Stimulated activated CD4-positive, alpha-beta T cell treated with anti-CD3 and anti-CD28 coated beads, Interleukin-15, amount 100 ng/mL, for 1 hour (primary cell): ENCODE measurements at regions not wholly inside any gene's neighbourhood (a gene's known extent, or its start where the extent isn't known, plus 50 kb on each side); places are given as distances from the start of the nearest gene placed in this dataset.
"Not testable (repeated sequence)": the region's sequence is repeated elsewhere in the genome, so short reads cannot be mapped to it uniquely, and the experiment has no call there.

ENCODE experiments used
- DNase-seq, 2 donors: peaks; one replicate each; pipeline ENCODE4 v3.0.0-alpha.2; 2020; ENCODE audit warnings: low read depth in 1 of 2, low spot score in 1 of 2

DNA sequence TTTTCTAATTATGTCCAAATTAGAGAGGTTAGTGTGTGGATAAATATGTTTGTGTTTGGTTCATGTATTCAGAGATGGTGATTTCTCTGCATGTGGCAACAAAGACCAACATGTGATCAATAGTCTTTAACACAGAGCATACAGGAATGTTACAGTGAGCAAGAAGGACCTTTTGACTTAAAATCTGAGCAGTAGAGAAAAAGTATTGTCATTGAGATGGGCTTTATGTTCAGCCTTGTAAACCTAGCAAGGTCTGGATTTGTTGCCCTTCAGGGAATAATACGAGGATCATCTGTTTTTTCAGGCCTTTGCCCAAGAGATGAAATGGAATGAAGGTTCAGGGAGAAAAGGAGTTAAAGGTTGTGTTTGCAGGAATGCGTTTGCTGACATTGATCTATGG is 161.8 kb upstream of the NECTIN3 start:
- no peak for DNase-seq

DNA sequence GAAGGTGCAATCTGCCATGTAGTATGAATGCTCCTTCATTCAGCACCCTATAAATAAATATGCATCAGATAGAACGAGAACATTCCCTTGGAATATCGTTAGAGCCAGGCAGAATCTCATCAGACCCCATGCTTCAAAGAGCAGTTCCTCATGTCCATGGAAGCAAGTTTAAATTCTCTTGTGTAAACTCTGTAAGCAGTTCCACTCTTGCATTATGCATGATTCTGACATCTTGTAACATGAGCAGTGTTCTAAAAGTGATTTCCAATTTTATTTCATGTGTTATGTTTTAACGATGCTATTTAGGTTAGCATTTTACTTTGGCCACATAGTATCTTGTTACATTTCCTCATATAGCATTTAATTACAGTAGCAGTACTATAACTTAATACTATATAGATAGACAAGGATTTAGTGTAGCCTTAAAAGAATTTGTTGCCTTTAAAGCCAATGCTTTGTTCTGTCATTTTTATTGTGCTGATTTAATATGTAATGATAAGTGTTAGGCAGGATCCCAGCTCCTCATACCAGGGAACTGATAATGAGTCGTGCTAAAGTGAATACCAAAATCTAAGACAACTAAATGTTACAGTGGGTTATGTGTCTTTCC is 161.2 kb upstream of the NECTIN3 start:
- DNase-seq: no peak

- DNase-seq: no peak
Observed at GRCh38 chr3:110918963-110919362, 152.7 kb upstream of the NECTIN3 start.

- DNase-seq: no peak
Observed at GRCh38 chr3:110925798-110926197, 145.8 kb upstream of the NECTIN3 start.

DNA sequence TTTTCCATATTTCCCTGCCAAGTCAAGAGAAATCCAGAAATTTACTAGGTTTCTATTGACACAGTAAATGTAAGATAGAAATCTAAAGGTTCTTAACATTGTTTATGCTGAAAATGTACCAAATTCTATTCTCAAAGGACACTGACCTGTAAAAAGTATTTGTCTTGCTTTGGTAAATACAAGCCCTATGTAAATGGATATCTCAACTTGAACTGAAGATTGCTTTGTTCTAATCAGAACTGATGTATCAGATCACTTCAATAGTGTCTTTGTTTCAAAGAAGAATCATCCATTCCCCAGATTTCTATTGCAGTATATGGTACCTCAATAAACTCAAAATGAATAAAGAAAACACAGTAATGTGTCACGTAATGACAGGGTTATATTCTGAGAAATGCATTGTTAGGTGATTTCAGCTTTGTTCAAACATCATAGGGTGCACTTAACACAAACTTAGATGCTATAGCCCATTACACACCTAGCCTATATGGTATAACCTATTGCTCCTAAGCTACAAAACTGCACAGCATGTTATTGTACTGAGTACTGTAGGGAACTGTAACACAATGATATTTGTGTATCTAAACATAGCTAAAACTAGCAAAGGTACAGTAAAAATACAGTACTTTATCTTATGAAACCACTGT is 143.5 kb upstream of the NECTIN3 start:
- DNase-seq: no peak

GRCh38 chr3:110929816-110930215 is 141.8 kb upstream of the NECTIN3 start:
- DNase-seq: no peak

- no peak for DNase-seq
Observed at GRCh38 chr3:110932567-110932966, 139.0 kb upstream of the NECTIN3 start.

GRCh38 chr3:110933821-110934426 is 137.7 kb upstream of the NECTIN3 start:
- no peak for DNase-seq

- DNase-seq: no peak
Observed at GRCh38 chr3:110938629-110939028, 133.0 kb upstream of the NECTIN3 start.

DNA sequence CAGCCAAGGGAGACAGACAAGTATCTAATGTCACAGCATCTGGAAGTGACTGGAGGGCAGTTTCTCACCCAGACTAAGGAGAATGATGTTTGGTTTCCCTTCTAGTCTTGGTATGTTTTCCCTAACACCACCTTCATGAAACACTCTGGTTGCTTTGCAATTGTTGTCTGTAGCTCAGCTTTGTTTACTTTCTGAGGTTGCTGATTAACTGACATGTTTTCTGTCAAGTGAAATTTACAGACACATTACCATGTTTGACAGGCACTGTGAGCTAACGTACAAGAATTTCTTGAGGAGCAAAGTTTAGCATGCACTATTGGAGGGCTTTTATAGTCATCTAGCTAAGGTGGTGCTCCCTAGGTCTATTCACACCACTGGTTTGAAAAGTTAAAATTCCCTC is 131.6 kb upstream of the NECTIN3 start:
- no peak for DNase-seq

GRCh38 chr3:110944782-110945181 is 126.8 kb upstream of the NECTIN3 start:
- no peak for DNase-seq

GRCh38 chr3:110946810-110947209 is 124.8 kb upstream of the NECTIN3 start:
- no peak for DNase-seq

DNA sequence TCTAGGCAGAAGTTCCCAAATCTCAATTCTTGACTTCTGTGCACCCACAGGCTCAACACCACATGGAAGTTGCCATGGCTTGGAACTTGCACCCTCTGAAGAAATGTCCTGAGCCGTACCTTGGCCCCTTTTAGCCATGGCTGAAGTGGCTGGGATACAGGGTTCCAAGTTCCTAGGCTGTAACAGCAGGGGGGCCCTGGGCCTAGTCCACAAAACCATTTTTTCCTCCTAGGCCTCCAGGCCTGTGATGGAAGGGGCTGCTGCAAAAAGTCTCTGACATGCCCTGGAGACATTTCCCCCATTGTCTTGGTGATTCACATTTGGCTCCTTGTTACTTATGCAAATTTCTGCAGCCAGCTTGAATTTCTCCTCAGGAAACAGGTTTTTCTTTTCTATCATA is 122.4 kb upstream of the NECTIN3 start:
- DNase-seq: not testable (repeated sequence)

- DNase-seq: no peak
Observed at GRCh38 chr3:110955301-110955880, 116.2 kb upstream of the NECTIN3 start.

DNA sequence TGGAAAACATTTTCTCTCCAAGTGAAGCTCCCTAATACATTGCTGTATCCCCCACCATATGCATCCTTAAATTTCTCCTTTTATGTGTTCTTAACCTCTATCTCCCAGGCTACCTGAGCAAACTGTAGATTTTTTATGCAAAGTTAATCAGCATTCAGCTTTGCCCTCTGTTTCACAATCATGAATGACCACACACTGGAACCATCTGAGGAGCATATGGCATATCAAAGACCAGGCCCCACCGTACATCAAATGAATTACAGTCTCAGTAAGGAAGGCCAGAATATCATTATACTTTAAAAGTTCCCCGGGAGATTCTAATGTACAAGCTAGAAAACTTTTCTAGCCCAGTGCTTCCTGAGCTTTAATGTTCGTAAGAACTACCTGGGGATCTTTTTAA is 115.5 kb upstream of the NECTIN3 start:
- DNase-seq: no peak

GRCh38 chr3:110957247-110958025 is 114.2 kb upstream of the NECTIN3 start:
- DNase-seq: no peak

- DNase-seq: no peak
Observed at GRCh38 chr3:110958313-110959147, 113.1 kb upstream of the NECTIN3 start.

GRCh38 chr3:110965976-110966375 is 105.6 kb upstream of the NECTIN3 start:
- DNase-seq: no peak

- DNase-seq: no peak
Observed at GRCh38 chr3:110966966-110967663, 104.5 kb upstream of the NECTIN3 start.

- no peak for DNase-seq
Observed at GRCh38 chr3:110968076-110968475, 103.5 kb upstream of the NECTIN3 start.
